SK-N-DZ (cell line): ENCODE measurements at regions not wholly inside any gene's neighbourhood (a gene's known extent, or its start where the extent isn't known, plus 50 kb on each side); places are given as distances from the start of the nearest gene placed in this dataset.

Experiments
- DNase-seq: peaks from one replicate; pipeline ENCODE4 v3.0.0-alpha.2; 2015; ENCODE audit warnings: low spot score

DNA sequence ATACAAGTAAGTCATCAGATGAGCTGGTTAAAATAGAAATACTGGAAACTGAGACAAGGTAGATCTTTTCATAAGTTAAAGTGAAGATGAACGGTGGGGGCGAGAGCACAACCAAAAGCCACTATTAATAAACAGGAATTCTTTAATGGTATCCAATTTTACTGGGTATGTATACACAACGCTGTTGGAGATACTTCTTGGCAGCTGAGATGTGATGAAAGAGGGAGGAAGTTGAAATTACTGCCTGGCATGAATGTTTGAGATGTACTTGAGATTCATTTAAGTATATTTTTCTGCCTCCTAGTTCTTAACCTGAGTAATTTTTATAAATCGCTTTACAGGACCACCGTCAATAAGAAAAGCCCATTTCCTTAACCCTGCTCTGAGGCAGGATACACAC is 110.0 kb upstream of the ZRANB2 start:
- DNase-seq = no peak

- DNase-seq = no peak
These were observed 103.6 kb upstream of the ZRANB2 start for GRCh38 chr1:71184410-71184809.

GRCh38 chr1:71179997-71180396 is 99.2 kb upstream of the ZRANB2 start:
- DNase-seq = no peak

DNA sequence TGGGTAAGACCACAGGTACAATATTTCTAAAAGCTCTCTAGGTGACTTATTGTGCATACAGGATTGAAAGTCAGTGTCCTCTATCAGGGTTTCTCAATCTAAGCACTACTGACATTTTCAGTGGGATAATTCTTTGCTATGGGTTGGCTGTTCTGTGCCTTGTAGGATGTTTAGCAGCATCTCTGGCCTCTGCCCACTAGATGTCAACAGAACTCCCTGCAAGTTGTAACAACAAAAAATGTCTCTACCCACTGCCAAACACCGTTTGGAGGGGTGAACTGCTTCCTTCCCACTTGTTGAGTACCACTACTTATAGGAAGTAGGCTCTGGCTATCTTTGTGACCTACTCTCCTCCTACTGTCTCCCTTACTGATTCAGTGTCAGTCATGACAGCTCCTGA is 90.1 kb upstream of the ZRANB2 start:
- DNase-seq = no peak

- DNase-seq = no peak
These were observed 86.7 kb upstream of the ZRANB2 start for GRCh38 chr1:71167505-71167904.

- no peak for DNase-seq
These were observed 85.6 kb upstream of the ZRANB2 start for GRCh38 chr1:71166178-71167173.

- no peak for DNase-seq
These were observed 76.9 kb upstream of the ZRANB2 start for GRCh38 chr1:71157715-71158114.

DNA sequence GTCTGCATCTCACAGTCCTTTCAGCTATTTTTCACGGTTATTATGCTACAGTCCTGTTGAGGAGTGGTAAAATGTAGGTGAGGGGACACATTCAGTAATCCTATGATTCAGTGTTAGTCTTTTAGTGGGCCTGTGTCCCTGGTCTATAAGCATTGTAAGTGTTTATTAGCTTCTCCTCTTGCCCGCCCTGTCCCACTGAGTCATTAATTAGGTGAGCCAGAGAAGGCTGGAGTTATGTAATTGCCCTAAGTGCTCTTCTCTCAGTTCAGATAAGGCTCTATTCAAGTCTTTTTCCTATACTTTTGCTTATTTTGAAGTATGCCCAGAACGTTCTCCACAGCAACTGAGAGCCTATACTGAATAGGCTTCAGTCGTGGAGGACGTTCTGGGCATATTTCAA is 76.3 kb upstream of the ZRANB2 start:
- no peak for DNase-seq

DNA sequence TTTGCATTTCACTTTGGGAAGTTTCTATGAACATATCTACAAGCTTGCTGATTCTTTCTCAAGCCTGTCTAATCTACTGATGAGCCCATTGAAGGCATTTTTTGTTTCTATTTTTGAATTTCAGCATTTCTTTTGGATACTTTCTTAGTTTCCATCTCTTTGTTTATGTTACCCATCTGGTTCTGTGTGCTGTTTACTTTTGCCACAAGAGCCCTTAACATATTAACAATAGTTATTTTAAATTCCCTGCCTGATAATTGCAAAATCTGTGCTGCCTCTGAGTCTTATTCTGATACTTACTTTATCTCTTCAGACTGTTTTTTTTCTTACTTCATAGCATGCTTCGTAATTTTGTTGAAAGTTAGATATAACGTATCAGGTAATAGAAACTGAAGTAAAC is 75.8 kb upstream of the ZRANB2 start:
- no peak for DNase-seq

DNA sequence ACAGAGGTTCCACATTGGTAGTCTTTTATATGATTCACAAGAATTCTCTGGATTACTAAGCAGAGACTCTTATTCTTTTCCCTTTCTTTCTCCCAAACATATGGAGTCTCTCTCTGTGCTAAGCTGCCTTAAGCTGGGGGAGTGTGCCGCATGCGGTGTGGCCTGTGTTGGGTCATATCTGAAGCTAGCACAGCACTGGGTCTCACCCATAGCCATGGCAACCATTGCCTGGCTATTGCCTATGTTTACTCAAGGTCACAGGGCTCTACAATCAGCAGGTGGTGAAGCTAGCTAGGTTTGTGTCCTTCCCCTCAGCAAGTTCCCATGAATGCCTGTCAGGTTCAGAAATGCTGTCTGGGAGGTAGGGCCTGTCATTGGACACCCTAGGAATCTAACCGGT is 73.6 kb upstream of the ZRANB2 start:
- DNase-seq = no peak

DNA sequence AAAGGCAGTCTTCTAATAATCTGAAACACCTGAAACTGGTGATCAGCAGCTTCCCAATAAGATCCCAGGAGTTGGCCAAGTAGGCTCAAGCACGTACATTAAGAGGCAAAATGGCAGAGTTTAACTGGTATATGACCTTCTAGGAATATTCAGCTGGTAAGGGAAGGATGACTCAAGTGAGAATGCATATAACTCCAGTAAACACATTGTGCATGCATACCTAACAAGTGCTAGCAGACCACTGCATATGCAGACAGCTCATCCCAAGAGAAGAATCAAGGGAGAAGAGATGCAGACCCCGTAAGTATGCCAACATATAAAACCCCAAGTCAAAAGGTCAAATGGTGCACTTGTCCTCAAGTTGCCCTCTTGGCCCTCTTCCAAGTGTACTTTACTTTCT is 73.0 kb upstream of the ZRANB2 start:
- no peak for DNase-seq

DNA sequence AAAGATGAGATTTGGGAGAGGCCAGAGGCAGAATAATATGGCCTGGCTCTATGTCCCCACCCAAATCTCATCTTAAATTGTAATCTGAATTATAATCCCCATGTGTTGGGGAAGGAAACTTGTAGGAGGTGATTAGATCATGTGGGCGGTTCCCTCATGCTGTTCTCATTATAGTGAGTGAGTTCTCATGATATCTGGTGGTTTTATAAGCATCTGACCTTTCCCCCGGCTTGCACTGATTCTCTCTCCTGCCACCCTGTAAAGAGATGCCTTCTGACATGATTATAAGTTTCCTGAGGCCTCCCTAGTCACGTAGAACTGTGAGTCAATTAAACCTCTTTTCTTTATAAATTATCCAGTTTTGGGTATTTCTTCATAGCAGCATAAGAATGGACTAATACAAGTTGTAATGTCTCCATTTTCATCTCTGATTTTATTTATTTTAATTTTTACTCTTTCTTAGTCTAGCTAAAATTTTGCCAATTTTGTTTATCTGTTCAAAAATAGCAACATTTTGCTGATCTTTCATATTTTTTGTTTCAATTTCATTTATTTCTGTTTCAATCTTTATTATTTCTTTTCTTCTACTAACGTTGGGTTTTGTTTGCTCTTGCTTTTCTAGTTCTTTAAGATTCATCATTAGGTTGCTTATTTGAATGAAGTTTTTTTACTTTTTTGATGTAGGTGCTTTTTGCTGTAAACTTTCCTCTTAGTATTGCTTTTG is 67.0 kb upstream of the ZRANB2 start:
- no peak for DNase-seq

GRCh38 chr1:71135571-71135970 is 54.7 kb upstream of the ZRANB2 start:
- no peak for DNase-seq
